Naive thymus-derived CD4-positive, alpha-beta T cell (primary cell): ENCODE measurements at regions not wholly inside any gene's neighbourhood (a gene's known extent, or its start where the extent isn't known, plus 50 kb on each side); places are given as distances from the start of the nearest gene placed in this dataset.

Source experiments
- ATAC-seq: fragments of 150-1000 bp; cut with Tn5 transposase; 2 replicates; pipeline ENCODE4 v1.10.0; 2021; ENCODE audit warnings: mild to moderate bottlenecking, moderate library complexity
- CTCF ChIA-PET: fragments of 350-600 bp; sonication (Branson Sonifier 250); formaldehyde crosslinking; loops from one replicate; lab custom pipeline; 2021; ENCODE audit warnings: antibody characterized with exemption; lab: Charles Lee
- POLR2A ChIA-PET: fragments of 350-600 bp; sonication (Branson Sonifier 250); formaldehyde crosslinking; loops from one replicate; lab custom pipeline; 2021; ENCODE audit warnings: antibody characterized with exemption, inconsistent platforms; lab: Charles Lee
- DNase-seq, 9 donors: peaks; one replicate each; pipeline versions ENCODE4 v3.0.0 to v3.0.0-alpha.2; 2020 to 2022; ENCODE audit warnings: mixed read lengths in 1 of 9
- H3K27ac ChIP-seq: one replicate; pipeline ENCODE4 v1.7.0; 2013; ENCODE audit warnings: mild to moderate bottlenecking, low read depth, low read length, moderate library complexity
- H3K27me3 ChIP-seq, 2 donors: one replicate each; pipeline ENCODE4 v1.7.0; 2013; ENCODE audit warnings: low read length in 2 of 2, mild to moderate bottlenecking in 2 of 2, moderate library complexity in 2 of 2; ENCODE audit not compliant: control insufficient read depth in 2 of 2, insufficient read depth in 2 of 2
- H3K36me3 ChIP-seq, 3 experiments: 1 replicate in 2 of 3; 2 replicates in 1 of 3; pipeline ENCODE4 v1.7.0; 2013; ENCODE audit warnings: low read length in 3 of 3, mild to moderate bottlenecking in 3 of 3, moderate library complexity in 1 of 3; ENCODE audit not compliant: insufficient read depth in 3 of 3, control insufficient read depth in 2 of 3
- H3K4me1 ChIP-seq, 2 donors: one replicate each; pipeline ENCODE4 v1.7.0; 2013; ENCODE audit warnings: low read length in 2 of 2, mild to moderate bottlenecking in 2 of 2, moderate library complexity in 1 of 2; ENCODE audit not compliant: control insufficient read depth in 2 of 2, insufficient read depth in 2 of 2
- H3K4me3 ChIP-seq: 2 replicates; pipeline ENCODE4 v1.7.0; 2013; ENCODE audit warnings: mild to moderate bottlenecking, low read length
- H3K9me3 ChIP-seq, 3 experiments: 1 replicate in 2 of 3; 2 replicates in 1 of 3; pipeline ENCODE4 v1.7.0; 2013; ENCODE audit warnings: low read length in 3 of 3; ENCODE audit not compliant: control insufficient read depth in 2 of 3
- H3K27ac Mint-ChIP-seq, 9 donors: one replicate each; pipeline ENCODE4 v1.8.0; 2020 to 2022; ENCODE audit warnings: mixed read lengths in 9 of 9, mild to moderate bottlenecking in 8 of 9, moderate library complexity in 5 of 9, inconsistent platforms in 2 of 9
- H3K27me3 Mint-ChIP-seq, 5 donors: one replicate each; pipeline ENCODE4 v1.8.0; 2021 to 2022; ENCODE audit warnings: mixed read lengths in 5 of 5, mild to moderate bottlenecking in 1 of 5
- H3K36me3 Mint-ChIP-seq, 5 donors: one replicate each; pipeline ENCODE4 v1.8.0; 2020 to 2022; ENCODE audit warnings: mixed read lengths in 5 of 5, mild to moderate bottlenecking in 3 of 5, inconsistent platforms in 1 of 5
- H3K4me1 Mint-ChIP-seq, 7 donors: one replicate each; pipeline ENCODE4 v1.8.0; 2020 to 2022; ENCODE audit warnings: mixed read lengths in 7 of 7, mild to moderate bottlenecking in 3 of 7, inconsistent platforms in 1 of 7
- H3K4me3 Mint-ChIP-seq, 10 donors: one replicate each; pipeline ENCODE4 v1.8.0; 2020 to 2022; ENCODE audit warnings: mild to moderate bottlenecking in 10 of 10, mixed read lengths in 10 of 10, moderate library complexity in 6 of 10, inconsistent platforms in 2 of 10
- H3K9me3 Mint-ChIP-seq, 11 donors: one replicate each; pipeline ENCODE4 v1.8.0; 2020 to 2022; ENCODE audit warnings: mixed read lengths in 11 of 11, mild to moderate bottlenecking in 4 of 11, inconsistent platforms in 1 of 11, moderate library complexity in 1 of 11
- intact Hi-C, 2 donors: fragments of 100-400 bp; cut with micrococcal nuclease; formaldehyde crosslinking; loops; one replicate each; pipeline ENCODE4 v1.15.1; 2023

- Mint-ChIP-seq H3K27ac (no peak overlapping the region), H3K36me3 (peaks cover 0 to 3% (median 0%) of the 10 kb centered on the region in 5 donors), H3K9me3 (peaks cover 0 to 21% (median 6%) of the 10 kb centered on the region in 11 donors), H3K4me3 (no peak overlapping the region), H3K27me3 (peaks cover 0 to 4% (median 0%) of the 10 kb centered on the region in 5 donors), H3K4me1 (no peaks in the 10 kb centered on the region)
- ATAC-seq = no peak
- Histone ChIP-seq H3K36me3 (no peaks in the 10 kb centered on the region), H3K4me1 (no peaks in the 10 kb centered on the region), H3K27ac (no peak overlapping the region), H3K27me3 (no peaks in the 10 kb centered on the region), H3K9me3 (no peaks in the 10 kb centered on the region), H3K4me3 (no peak overlapping the region)
- no peak for DNase-seq
- ChIA-PET CTCF (no interaction called here), POLR2A (interaction anchor here (0.6 kb wide), 1 partner anchor 1756 kb away, joined by 3 read pairs; no protein-coding TSS in a partner anchor)
- intact Hi-C loops = no loop called here
Measured at GRCh38 chr15:37582852-37583251, 351.6 kb upstream of the TMCO5A start.

DNA sequence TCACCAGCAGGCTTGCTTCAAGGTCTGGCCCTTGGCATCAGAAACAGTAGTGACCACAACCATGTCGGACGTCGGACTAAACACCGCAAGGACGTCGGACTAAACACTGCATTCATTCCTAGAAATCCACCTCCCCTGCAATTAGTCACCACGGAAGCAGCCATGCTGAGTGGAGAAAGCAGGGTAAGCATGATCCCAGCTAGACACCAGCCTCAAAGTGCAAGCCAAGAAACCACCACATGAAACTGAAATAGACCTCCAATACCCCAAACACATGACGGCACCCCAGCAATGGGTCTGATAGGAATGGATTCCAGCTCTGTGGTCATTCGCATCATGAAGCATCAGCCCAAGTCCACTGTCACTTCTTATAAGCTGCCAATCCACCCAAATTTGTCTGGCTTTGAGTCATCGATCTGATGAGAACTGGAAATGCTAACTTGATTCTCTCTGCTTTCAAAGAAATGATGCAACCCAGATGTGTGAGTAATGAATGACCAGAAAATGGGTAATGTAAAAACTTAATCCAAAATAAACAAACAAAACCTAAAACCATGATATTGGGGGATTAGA lies 348.3 kb upstream of the TMCO5A start:
- no peaks in the 10 kb centered on the region for H3K4me1 Mint-ChIP-seq
- H3K36me3 Mint-ChIP-seq = peaks cover 0 to 3% (median 0%) of the 10 kb centered on the region in 5 donors
- POLR2A ChIA-PET = no interaction called here
- H3K27me3 Mint-ChIP-seq = peaks cover 0 to 7% (median 0%) of the 10 kb centered on the region in 5 donors
- no peak overlapping the region for H3K27ac Mint-ChIP-seq
- H3K36me3 ChIP-seq = no peaks in the 10 kb centered on the region
- ATAC-seq (no peak), DNase-seq (no peak)
- no peaks in the 10 kb centered on the region for H3K4me1 ChIP-seq
- H3K27me3 ChIP-seq = no peaks in the 10 kb centered on the region
- H3K9me3 ChIP-seq = no peaks in the 10 kb centered on the region
- no peak overlapping the region for H3K4me3 Mint-ChIP-seq
- CTCF ChIA-PET = no interaction called here
- H3K9me3 Mint-ChIP-seq = peaks cover 0 to 23% (median 4%) of the 10 kb centered on the region in 11 donors
- no peak overlapping the region for H3K4me3 ChIP-seq
- intact Hi-C loops = no loop called here
- no peak overlapping the region for H3K27ac ChIP-seq

- intact Hi-C loops = no loop called here
- no peaks in the 10 kb centered on the region for H3K4me1 Mint-ChIP-seq
- H3K36me3 Mint-ChIP-seq = peaks cover 0 to 3% (median 0%) of the 10 kb centered on the region in 5 donors
- H3K27ac ChIP-seq = no peak overlapping the region
- no peaks in the 10 kb centered on the region for H3K36me3 ChIP-seq
- H3K27me3 ChIP-seq = no peaks in the 10 kb centered on the region
- ATAC-seq (no peak), DNase-seq (no peak)
- no peak overlapping the region for H3K4me3 ChIP-seq
- H3K4me1 ChIP-seq = no peaks in the 10 kb centered on the region
- CTCF ChIA-PET = no interaction called here
- H3K9me3 ChIP-seq = no peaks in the 10 kb centered on the region
- H3K4me3 Mint-ChIP-seq = no peak overlapping the region
- no peak overlapping the region for H3K27ac Mint-ChIP-seq
- POLR2A ChIA-PET = no interaction called here
- peaks cover 0 to 20% (median 3%) of the 10 kb centered on the region in 11 donors for H3K9me3 Mint-ChIP-seq
- peaks cover 0 to 8% (median 0%) of the 10 kb centered on the region in 5 donors for H3K27me3 Mint-ChIP-seq
Measured at GRCh38 chr15:37586976-37587375, 347.5 kb upstream of the TMCO5A start.

- intact Hi-C loops = no loop called here
- H3K27ac ChIP-seq = no peak overlapping the region
- DNase-seq = no peak
- no peaks in the 10 kb centered on the region for H3K9me3 ChIP-seq
- ChIA-PET CTCF (no interaction called here), POLR2A (no interaction called here)
- no peak for ATAC-seq
- H3K27me3 Mint-ChIP-seq = peaks cover 0 to 4% (median 0%) of the 10 kb centered on the region in 5 donors
- no peaks in the 10 kb centered on the region for H3K4me1 ChIP-seq
- H3K4me3 Mint-ChIP-seq = no peak overlapping the region
- no peaks in the 10 kb centered on the region for H3K36me3 Mint-ChIP-seq
- no peaks in the 10 kb centered on the region for H3K9me3 Mint-ChIP-seq
- H3K27ac Mint-ChIP-seq = no peak overlapping the region
- no peaks in the 10 kb centered on the region for H3K4me1 Mint-ChIP-seq
- no peak overlapping the region for H3K4me3 ChIP-seq
- H3K36me3 ChIP-seq = no peaks in the 10 kb centered on the region
- no peaks in the 10 kb centered on the region for H3K27me3 ChIP-seq
Measured at GRCh38 chr15:37594417-37594816, 340.0 kb upstream of the TMCO5A start.

GRCh38 chr15:37595426-37595970 lies 338.9 kb upstream of the TMCO5A start:
- H3K27ac ChIP-seq = no peak overlapping the region
- no peak overlapping the region for H3K4me3 Mint-ChIP-seq
- no peak overlapping the region for H3K4me3 ChIP-seq
- H3K9me3 Mint-ChIP-seq = no peaks in the 10 kb centered on the region
- no peaks in the 10 kb centered on the region for H3K36me3 ChIP-seq
- ChIA-PET POLR2A (no interaction called here), CTCF (no interaction called here)
- no peak for ATAC-seq
- peaks cover 0 to 4% (median 0%) of the 10 kb centered on the region in 5 donors for H3K27me3 Mint-ChIP-seq
- no peaks in the 10 kb centered on the region for H3K27me3 ChIP-seq
- intact Hi-C loops = no loop called here
- no peaks in the 10 kb centered on the region for H3K4me1 ChIP-seq
- no peaks in the 10 kb centered on the region for H3K36me3 Mint-ChIP-seq
- no peaks in the 10 kb centered on the region for H3K4me1 Mint-ChIP-seq
- H3K27ac Mint-ChIP-seq = no peak overlapping the region
- no peak for DNase-seq
- no peaks in the 10 kb centered on the region for H3K9me3 ChIP-seq

GRCh38 chr15:37599156-37599555 lies 335.3 kb upstream of the TMCO5A start:
- DNase-seq (no peak), ATAC-seq (no peak)
- Mint-ChIP-seq H3K4me3 (no peak overlapping the region), H3K27ac (no peak overlapping the region), H3K27me3 (peaks cover 0 to 5% (median 3%) of the 10 kb centered on the region in 5 donors), H3K9me3 (peaks cover 0 to 7% (median 3%) of the 10 kb centered on the region in 11 donors), H3K4me1 (no peaks in the 10 kb centered on the region), H3K36me3 (no peaks in the 10 kb centered on the region)
- ChIA-PET CTCF (no interaction called here), POLR2A (no interaction called here)
- Histone ChIP-seq H3K4me3 (no peak overlapping the region), H3K36me3 (no peaks in the 10 kb centered on the region), H3K9me3 (no peaks in the 10 kb centered on the region), H3K27me3 (no peaks in the 10 kb centered on the region), H3K27ac (no peak overlapping the region), H3K4me1 (no peaks in the 10 kb centered on the region)
- intact Hi-C loops = no loop called here

- intact Hi-C loops = no loop called here
- ATAC-seq = no peak
- H3K4me1 Mint-ChIP-seq = no peaks in the 10 kb centered on the region
Measured at GRCh38 chr15:37616215-37616614, 318.2 kb upstream of the TMCO5A start.

More at GRCh38 chr15:37616215-37616614, 318.2 kb upstream of the TMCO5A start:
- H3K27ac ChIP-seq = no peak overlapping the region
- H3K4me1 ChIP-seq = no peaks in the 10 kb centered on the region
- no peak overlapping the region for H3K27ac Mint-ChIP-seq
- H3K9me3 Mint-ChIP-seq = peaks cover 2 to 26% (median 8%) of the 10 kb centered on the region in 11 donors
- no peaks in the 10 kb centered on the region for H3K36me3 Mint-ChIP-seq
- no peaks in the 10 kb centered on the region for H3K36me3 ChIP-seq
- H3K9me3 ChIP-seq = no peaks in the 10 kb centered on the region
- CTCF ChIA-PET = no interaction called here
- POLR2A ChIA-PET = no interaction called here
- no peaks in the 10 kb centered on the region for H3K27me3 ChIP-seq
- H3K4me3 ChIP-seq = no peak overlapping the region
- H3K27me3 Mint-ChIP-seq = no peaks in the 10 kb centered on the region
- no peak overlapping the region for H3K4me3 Mint-ChIP-seq
- DNase-seq = no peak
